GM23338 (cell line): ENCODE measurements at regions not wholly inside any gene's neighbourhood (a gene's known extent, or its start where the extent isn't known, plus 50 kb on each side); places are given as distances from the start of the nearest gene placed in this dataset.

Experiments used
- ATAC-seq: fragments of 200-7000 bp; cut with Tn5 transposase; 3 replicates; pipeline ENCODE4 v1.9.1; 2020
- DNase-seq: peaks from one replicate; pipeline ENCODE4 v3.0.0-alpha.2; 2015; ENCODE audit warnings: low spot score
- H2AFZ ChIP-seq: fragments of 200-600 bp; sonication (generic); 2 replicates; pipeline ENCODE4 v1.8.0; 2016; ENCODE audit warnings: antibody characterized with exemption, mild to moderate bottlenecking, moderate library complexity
- H3F3A ChIP-seq: fragments of 200-600 bp; sonication (generic); replicated peaks from 2 replicates; pipeline ENCODE4 v1.8.0; 2017; ENCODE audit warnings: antibody characterized with exemption, mixed run types, low read depth
- H3K27ac ChIP-seq: fragments of 200-600 bp; sonication (generic); 2 replicates; pipeline ENCODE4 v1.6.1; 2016; ENCODE audit warnings: low read depth
- H3K27me3 ChIP-seq: fragments of 200-600 bp; sonication (generic); 2 replicates; pipeline ENCODE4 v1.8.0; 2016; ENCODE audit warnings: mild to moderate bottlenecking, mixed run types, moderate library complexity; ENCODE audit not compliant: insufficient read depth
- H3K36me3 ChIP-seq: fragments of 200-600 bp; sonication (generic); 2 replicates; pipeline ENCODE4 v1.8.0; 2016; ENCODE audit warnings: mild to moderate bottlenecking; ENCODE audit not compliant: insufficient read depth
- H3K4me1 ChIP-seq: fragments of 200-600 bp; sonication (generic); 2 replicates; pipeline ENCODE4 v1.8.0; 2016; ENCODE audit warnings: mild to moderate bottlenecking, moderate library complexity; ENCODE audit not compliant: insufficient read depth
- H3K4me2 ChIP-seq: fragments of 200-600 bp; sonication (generic); 2 replicates; pipeline ENCODE4 v1.7.1; 2017; ENCODE audit warnings: mixed run types
- H3K4me3 ChIP-seq: fragments of 200-600 bp; sonication (generic); 2 replicates; pipeline ENCODE4 v1.6.1; 2016; ENCODE audit warnings: mixed run types
- H3K79me2 ChIP-seq: fragments of 200-600 bp; sonication (generic); replicated peaks from 2 replicates; pipeline ENCODE4 v1.8.0; 2017; ENCODE audit warnings: mild to moderate bottlenecking; ENCODE audit not compliant: insufficient read depth
- H3K9me2 ChIP-seq: fragments of 200-600 bp; sonication (generic); 2 replicates; pipeline ENCODE4 v1.8.0; 2017; ENCODE audit not compliant: insufficient read depth
- H4K20me1 ChIP-seq: fragments of 200-600 bp; sonication (generic); replicated peaks from 2 replicates; pipeline ENCODE4 v1.8.0; 2017; ENCODE audit warnings: mild to moderate bottlenecking; ENCODE audit not compliant: insufficient read depth
- H3K27ac Mint-ChIP-seq: 2 replicates; pipeline ENCODE4 v1.8.0; 2020; ENCODE audit warnings: inconsistent platforms, mild to moderate bottlenecking, moderate library complexity, mixed read lengths
- H3K27me3 Mint-ChIP-seq: 3 replicates; pipeline ENCODE4 v1.8.0; 2022; ENCODE audit warnings: low read depth, mild to moderate bottlenecking, moderate library complexity, mixed read lengths, inconsistent platforms; ENCODE audit not compliant: insufficient read depth, poor library complexity
- H3K36me3 Mint-ChIP-seq: 3 replicates; pipeline ENCODE4 v1.8.0; 2021; ENCODE audit warnings: low read depth, mild to moderate bottlenecking, inconsistent platforms, moderate library complexity, mixed read lengths
- H3K4me1 Mint-ChIP-seq: 3 replicates; pipeline ENCODE4 v1.8.0; 2020; ENCODE audit warnings: mild to moderate bottlenecking, inconsistent platforms, mixed read lengths
- H3K4me3 Mint-ChIP-seq: 3 replicates; pipeline ENCODE4 v1.8.0; 2021; ENCODE audit warnings: moderate library complexity, mild to moderate bottlenecking, inconsistent platforms, mixed read lengths
- H3K9me3 Mint-ChIP-seq: 3 replicates; pipeline ENCODE4 v1.8.0; 2020; ENCODE audit warnings: moderate library complexity, mild to moderate bottlenecking, inconsistent platforms, mixed read lengths
- CREB1 ChIP-seq: fragments of 250-450 bp; sonication (Bioruptor Pico); IDR thresholded peaks from 2 replicates; pipeline ENCODE4 v1.5.0; 2020; ENCODE audit warnings: low read depth, mild to moderate bottlenecking, moderate library complexity
- CTCF ChIP-seq, 2 experiments: fragments of 200-600 bp in 1 of 2; sonication (generic) in 1 of 2; conservative IDR thresholded peaks; 2 replicates each; pipeline versions ENCODE4 v1.5.1 to v1.6.1; 2016 to 2017; ENCODE audit warnings: antibody characterized with exemption in 2 of 2, low read depth in 2 of 2, mild to moderate bottlenecking in 2 of 2, moderate library complexity in 1 of 2
- ETS1 ChIP-seq: IDR thresholded peaks from 2 replicates; pipeline ENCODE4 v1.6.1; 2016; ENCODE audit warnings: antibody characterized with exemption
- EZH2 ChIP-seq: fragments of 200-600 bp; sonication (generic); IDR thresholded peaks from one replicate; pipeline ENCODE4 v1.8.0; 2017; ENCODE audit warnings: antibody characterized with exemption, mild to moderate bottlenecking, low read depth; ENCODE audit not compliant: unreplicated experiment
- EZH2phosphoT487 ChIP-seq: fragments of 200-600 bp; sonication (generic); IDR thresholded peaks from one replicate; pipeline ENCODE4 v1.8.1; 2018; ENCODE audit warnings: antibody characterized with exemption; ENCODE audit not compliant: unreplicated experiment
- JUNB ChIP-seq: IDR thresholded peaks from one replicate; pipeline ENCODE4 v1.6.1; 2016; ENCODE audit warnings: antibody characterized with exemption; ENCODE audit not compliant: unreplicated experiment
- NANOG ChIP-seq: IDR thresholded peaks from 2 replicates; pipeline ENCODE4 v1.6.1; 2016; ENCODE audit warnings: antibody characterized with exemption, borderline replicate concordance
- POLR2AphosphoS5 ChIP-seq: IDR thresholded peaks from 2 replicates; pipeline ENCODE4 v1.6.1; 2016; ENCODE audit warnings: antibody characterized with exemption, low read depth
- REST ChIP-seq: IDR thresholded peaks from one replicate; pipeline ENCODE4 v1.6.1; 2018; ENCODE audit warnings: antibody characterized with exemption; ENCODE audit not compliant: unreplicated experiment
- STAT1 ChIP-seq: IDR thresholded peaks from one replicate; pipeline ENCODE4 v1.6.1; 2016; ENCODE audit warnings: antibody characterized with exemption; ENCODE audit not compliant: unreplicated experiment
- ZNF114 ChIP-seq: fragments of 250-450 bp; sonication (Bioruptor Pico); IDR thresholded peaks from 2 replicates; pipeline ENCODE4 v1.5.0; 2020; ENCODE audit warnings: mild to moderate bottlenecking, moderate library complexity
- ZNF331 ChIP-seq: fragments of 250-450 bp; sonication (Bioruptor Pico); IDR thresholded peaks from 2 replicates; pipeline ENCODE4 v1.5.0; 2020; ENCODE audit warnings: low read depth, mild to moderate bottlenecking, moderate library complexity
- TF ChIP-seq, protein P1 (sequence below): fragments of 250-450 bp; sonication (Bioruptor Pico); IDR thresholded peaks from 2 replicates; pipeline ENCODE4 v1.5.0; 2020; ENCODE audit warnings: mild to moderate bottlenecking, moderate library complexity

DNA sequence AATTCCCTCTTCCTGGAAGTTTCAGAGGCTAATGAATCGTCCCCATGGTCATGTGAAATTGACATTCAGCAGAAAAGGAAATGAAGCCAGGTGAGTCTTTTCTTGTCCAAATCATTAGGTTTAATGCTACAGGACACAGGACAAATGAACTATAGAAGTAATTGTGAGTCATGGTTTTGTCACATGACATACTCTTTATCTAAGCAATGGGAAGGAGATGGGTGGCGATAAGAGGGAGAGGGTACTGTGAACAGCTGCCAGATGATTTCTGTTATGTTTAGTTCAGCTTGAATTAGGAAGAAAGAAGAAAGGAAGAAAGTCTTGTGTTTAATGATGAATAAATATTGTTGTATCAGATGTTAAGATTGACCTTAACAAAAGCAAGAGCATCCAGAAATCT, 515.4 kb upstream of the ZNF717 start:
- no peaks in the 10 kb centered on the region for H3K36me3 ChIP-seq
- no peaks in the 10 kb centered on the region for H4K20me1 ChIP-seq
- DNase-seq (no peak), ATAC-seq (no peak)
- H3K27me3 ChIP-seq = no peaks in the 10 kb centered on the region
- H3K4me3 ChIP-seq = no peak overlapping the region
- TF ChIP-seq ZNF114 (CRISPR knock-in tag) = no peak
- TF ChIP-seq REST = no peak
- no peak for TF ChIP-seq ETS1
- TF ChIP-seq STAT1 = no peak
- no peak for TF ChIP-seq POLR2AphosphoS5
- TF ChIP-seq CREB1 (CRISPR knock-in tag) = no peak
- TF ChIP-seq JUNB = no peak
- TF ChIP-seq ZNF331 (CRISPR knock-in tag) = no peak
- TF ChIP-seq EZH2phosphoT487 = no peak
- no peak for TF ChIP-seq EZH2
- no peak for TF ChIP-seq CTCF (conservative IDR thresholded peaks at IDR 0.05; ENCODE audit: low read depth in 2 of 2)
- TF ChIP-seq, protein P1, sequence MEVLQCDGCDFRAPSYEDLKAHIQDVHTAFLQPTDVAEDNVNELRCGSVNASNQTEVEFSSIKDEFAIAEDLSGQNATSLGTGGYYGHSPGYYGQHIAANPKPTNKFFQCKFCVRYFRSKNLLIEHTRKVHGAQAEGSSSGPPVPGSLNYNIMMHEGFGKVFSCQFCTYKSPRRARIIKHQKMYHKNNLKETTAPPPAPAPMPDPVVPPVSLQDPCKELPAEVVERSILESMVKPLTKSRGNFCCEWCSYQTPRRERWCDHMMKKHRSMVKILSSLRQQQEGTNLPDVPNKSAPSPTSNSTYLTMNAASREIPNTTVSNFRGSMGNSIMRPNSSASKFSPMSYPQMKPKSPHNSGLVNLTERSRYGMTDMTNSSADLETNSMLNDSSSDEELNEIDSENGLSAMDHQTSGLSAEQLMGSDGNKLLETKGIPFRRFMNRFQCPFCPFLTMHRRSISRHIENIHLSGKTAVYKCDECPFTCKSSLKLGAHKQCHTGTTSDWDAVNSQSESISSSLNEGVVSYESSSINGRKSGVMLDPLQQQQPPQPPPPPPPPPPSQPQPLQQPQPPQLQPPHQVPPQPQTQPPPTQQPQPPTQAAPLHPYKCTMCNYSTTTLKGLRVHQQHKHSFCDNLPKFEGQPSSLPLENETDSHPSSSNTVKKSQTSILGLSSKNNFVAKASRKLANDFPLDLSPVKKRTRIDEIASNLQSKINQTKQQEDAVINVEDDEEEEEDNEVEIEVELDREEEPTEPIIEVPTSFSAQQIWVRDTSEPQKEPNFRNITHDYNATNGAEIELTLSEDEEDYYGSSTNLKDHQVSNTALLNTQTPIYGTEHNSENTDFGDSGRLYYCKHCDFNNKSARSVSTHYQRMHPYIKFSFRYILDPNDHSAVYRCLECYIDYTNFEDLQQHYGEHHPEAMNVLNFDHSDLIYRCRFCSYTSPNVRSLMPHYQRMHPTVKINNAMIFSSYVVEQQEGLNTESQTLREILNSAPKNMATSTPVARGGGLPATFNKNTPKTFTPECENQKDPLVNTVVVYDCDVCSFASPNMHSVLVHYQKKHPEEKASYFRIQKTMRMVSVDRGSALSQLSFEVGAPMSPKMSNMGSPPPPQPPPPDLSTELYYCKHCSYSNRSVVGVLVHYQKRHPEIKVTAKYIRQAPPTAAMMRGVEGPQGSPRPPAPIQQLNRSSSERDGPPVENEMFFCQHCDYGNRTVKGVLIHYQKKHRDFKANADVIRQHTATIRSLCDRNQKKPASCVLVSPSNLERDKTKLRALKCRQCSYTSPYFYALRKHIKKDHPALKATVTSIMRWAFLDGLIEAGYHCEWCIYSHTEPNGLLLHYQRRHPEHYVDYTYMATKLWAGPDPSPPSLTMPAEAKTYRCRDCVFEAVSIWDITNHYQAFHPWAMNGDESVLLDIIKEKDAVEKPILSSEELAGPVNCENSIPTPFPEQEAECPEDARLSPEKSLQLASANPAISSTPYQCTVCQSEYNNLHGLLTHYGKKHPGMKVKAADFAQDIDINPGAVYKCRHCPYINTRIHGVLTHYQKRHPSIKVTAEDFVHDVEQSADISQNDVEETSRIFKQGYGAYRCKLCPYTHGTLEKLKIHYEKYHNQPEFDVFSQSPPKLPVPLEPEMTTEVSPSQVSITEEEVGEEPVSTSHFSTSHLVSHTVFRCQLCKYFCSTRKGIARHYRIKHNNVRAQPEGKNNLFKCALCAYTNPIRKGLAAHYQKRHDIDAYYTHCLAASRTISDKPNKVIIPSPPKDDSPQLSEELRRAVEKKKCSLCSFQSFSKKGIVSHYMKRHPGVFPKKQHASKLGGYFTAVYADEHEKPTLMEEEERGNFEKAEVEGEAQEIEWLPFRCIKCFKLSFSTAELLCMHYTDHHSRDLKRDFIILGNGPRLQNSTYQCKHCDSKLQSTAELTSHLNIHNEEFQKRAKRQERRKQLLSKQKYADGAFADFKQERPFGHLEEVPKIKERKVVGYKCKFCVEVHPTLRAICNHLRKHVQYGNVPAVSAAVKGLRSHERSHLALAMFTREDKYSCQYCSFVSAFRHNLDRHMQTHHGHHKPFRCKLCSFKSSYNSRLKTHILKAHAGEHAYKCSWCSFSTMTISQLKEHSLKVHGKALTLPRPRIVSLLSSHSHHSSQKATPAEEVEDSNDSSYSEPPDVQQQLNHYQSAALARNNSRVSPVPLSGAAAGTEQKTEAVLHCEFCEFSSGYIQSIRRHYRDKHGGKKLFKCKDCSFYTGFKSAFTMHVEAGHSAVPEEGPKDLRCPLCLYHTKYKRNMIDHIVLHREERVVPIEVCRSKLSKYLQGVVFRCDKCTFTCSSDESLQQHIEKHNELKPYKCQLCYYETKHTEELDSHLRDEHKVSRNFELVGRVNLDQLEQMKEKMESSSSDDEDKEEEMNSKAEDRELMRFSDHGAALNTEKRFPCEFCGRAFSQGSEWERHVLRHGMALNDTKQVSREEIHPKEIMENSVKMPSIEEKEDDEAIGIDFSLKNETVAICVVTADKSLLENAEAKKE (CRISPR knock-in tag) = no peak
- no peak for TF ChIP-seq NANOG
- peaks cover 3% of the 10 kb centered on the region; the same call in 1 of the 2 replicates for H3K9me2 ChIP-seq
- no peaks in the 10 kb centered on the region for H3K9me3 Mint-ChIP-seq
- no peaks in the 10 kb centered on the region for H3K4me1 ChIP-seq
- no peaks in the 10 kb centered on the region for H3F3A ChIP-seq
- no peak overlapping the region for H2AFZ ChIP-seq
- no peak overlapping the region for H3K27ac ChIP-seq
- no peak overlapping the region for H3K4me2 ChIP-seq
- H3K36me3 Mint-ChIP-seq = no peaks in the 10 kb centered on the region
- H3K4me1 Mint-ChIP-seq = no peaks in the 10 kb centered on the region
- no peaks in the 10 kb centered on the region for H3K27me3 Mint-ChIP-seq
- no peak overlapping the region for H3K4me3 Mint-ChIP-seq
- H3K27ac Mint-ChIP-seq = no peak overlapping the region
- no peaks in the 10 kb centered on the region for H3K79me2 ChIP-seq
